ENCODE measurements at regions not wholly inside any gene's neighbourhood (a gene's known extent, or its start where the extent isn't known, plus 50 kb on each side); places are given as distances from the start of the nearest gene placed in this dataset.

GRCh38 chr9:81211741-81212140 is 477.6 kb downstream of the TLE1 start:
- no peak for TF ChIP-seq CTCF (IDR thresholded peaks at IDR 0.05; ENCODE audit: low read depth, low read length)
- Histone ChIP-seq H3K9me3 (ENCODE audit: severe bottlenecking) (no peaks in the 10 kb centered on the region), H3K4me3 (ENCODE audit: low read depth, low read length) (no peak overlapping the region), H3K27me3 (ENCODE audit: insufficient read depth, low read depth, severe bottlenecking) (no peaks in the 10 kb centered on the region), H3K36me3 (no peaks in the 10 kb centered on the region), H3K27ac (no peak overlapping the region)
- DNase-seq: no peak

GRCh38 chr9:81207651-81208050 is 481.7 kb downstream of the TLE1 start:
- Histone ChIP-seq H3K27me3 (ENCODE audit: insufficient read depth, low read depth, severe bottlenecking) (no peaks in the 10 kb centered on the region), H3K9me3 (ENCODE audit: severe bottlenecking) (no peaks in the 10 kb centered on the region), H3K4me3 (ENCODE audit: low read depth, low read length) (no peak overlapping the region), H3K27ac (no peak overlapping the region), H3K36me3 (no peaks in the 10 kb centered on the region)
- no peak for TF ChIP-seq CTCF (IDR thresholded peaks at IDR 0.05; ENCODE audit: low read depth, low read length)
- DNase-seq: no peak

DNA sequence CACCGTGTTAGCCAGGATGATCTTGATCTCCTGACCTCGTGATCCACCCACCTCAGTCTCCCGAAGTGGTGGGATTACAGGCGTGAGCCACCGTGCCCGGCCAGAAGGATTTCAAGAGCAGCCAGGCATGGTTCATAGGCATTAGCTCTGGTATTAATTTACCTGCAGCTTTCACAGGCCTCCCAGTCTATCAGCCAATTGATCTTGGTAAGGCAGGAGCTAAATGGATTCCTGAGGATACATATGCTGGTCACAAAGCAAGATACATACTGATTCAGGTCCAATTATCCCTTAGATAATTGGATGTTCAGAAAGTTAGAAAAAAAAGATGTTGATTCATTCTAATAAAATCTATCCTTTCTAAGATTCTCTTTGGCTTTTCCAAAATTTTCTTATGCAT is 487.1 kb downstream of the TLE1 start:
- Histone ChIP-seq H3K4me3 (ENCODE audit: low read depth, low read length) (no peak overlapping the region), H3K27me3 (ENCODE audit: insufficient read depth, low read depth, severe bottlenecking) (no peaks in the 10 kb centered on the region), H3K27ac (no peak overlapping the region), H3K9me3 (ENCODE audit: severe bottlenecking) (no peaks in the 10 kb centered on the region), H3K36me3 (no peaks in the 10 kb centered on the region)
- no peak for DNase-seq
- no peak for TF ChIP-seq CTCF (IDR thresholded peaks at IDR 0.05; ENCODE audit: low read depth, low read length)

DNA sequence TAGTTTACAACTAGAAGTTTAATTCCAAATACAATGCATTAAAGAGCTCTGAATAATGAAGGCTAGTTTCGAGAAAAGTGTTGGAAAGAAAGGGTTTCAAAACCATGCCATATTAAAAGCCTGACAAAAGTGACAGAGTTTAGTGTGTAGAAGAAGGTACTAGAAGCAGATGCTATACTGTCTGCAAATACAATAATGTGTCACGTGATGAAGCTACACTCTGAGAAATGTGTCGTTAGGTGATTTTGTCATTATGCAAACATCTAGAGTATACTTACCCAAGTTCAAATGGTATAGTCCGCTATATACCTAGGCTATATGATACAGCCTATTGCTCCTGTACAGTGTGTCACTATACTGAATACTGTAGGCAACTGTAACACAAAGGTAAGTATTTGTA is 494.1 kb downstream of the TLE1 start:
- no peak for TF ChIP-seq CTCF (IDR thresholded peaks at IDR 0.05; ENCODE audit: low read depth, low read length)
- no peaks in the 10 kb centered on the region for H3K27me3 ChIP-seq (ENCODE audit: insufficient read depth, low read depth, severe bottlenecking)
- DNase-seq: no peak

GRCh38 chr9:81193362-81194339 is 495.7 kb downstream of the TLE1 start:
- no peak for TF ChIP-seq CTCF (IDR thresholded peaks at IDR 0.05; ENCODE audit: low read depth, low read length)
- Histone ChIP-seq H3K9me3 (ENCODE audit: severe bottlenecking) (no peaks in the 10 kb centered on the region), H3K4me3 (ENCODE audit: low read depth, low read length) (no peak overlapping the region), H3K27ac (no peak overlapping the region), H3K36me3 (no peaks in the 10 kb centered on the region), H3K27me3 (ENCODE audit: insufficient read depth, low read depth, severe bottlenecking) (no peaks in the 10 kb centered on the region)
- no peak for DNase-seq

More for the DNA sequence above, 494.1 kb downstream of the TLE1 start:
- H3K27ac ChIP-seq: no peak overlapping the region
- no peak overlapping the region for H3K4me3 ChIP-seq (ENCODE audit: low read depth, low read length)
- no peaks in the 10 kb centered on the region for H3K36me3 ChIP-seq
- no peaks in the 10 kb centered on the region for H3K9me3 ChIP-seq (ENCODE audit: severe bottlenecking)

Measured in WERI-Rb-1 (cell line).